ENCODE measurements at regions not wholly inside any gene's neighbourhood (a gene's known extent, or its start where the extent isn't known, plus 50 kb on each side); places are given as distances from the start of the nearest gene placed in this dataset.

DNA sequence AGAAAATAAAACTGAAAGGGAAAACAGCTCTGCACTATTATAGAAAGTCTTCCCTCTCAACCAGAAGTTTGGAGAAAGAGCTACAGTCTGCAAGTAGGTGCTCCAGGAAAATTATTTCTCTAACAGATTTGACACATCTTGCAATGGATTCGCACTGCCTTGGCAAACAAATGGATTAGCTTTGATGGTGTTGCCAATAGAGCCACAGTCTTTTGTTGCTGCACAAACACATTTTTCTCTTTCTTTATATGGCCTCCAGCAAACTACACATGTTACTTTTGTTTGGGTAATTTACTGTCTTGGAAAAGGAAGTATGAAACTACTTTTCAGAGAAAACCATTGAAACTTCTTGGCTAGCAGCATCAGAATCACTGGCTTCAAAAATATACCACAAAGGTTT is 523.1 kb downstream of the EFNA5 start:
- TF ChIP-seq, protein P1, sequence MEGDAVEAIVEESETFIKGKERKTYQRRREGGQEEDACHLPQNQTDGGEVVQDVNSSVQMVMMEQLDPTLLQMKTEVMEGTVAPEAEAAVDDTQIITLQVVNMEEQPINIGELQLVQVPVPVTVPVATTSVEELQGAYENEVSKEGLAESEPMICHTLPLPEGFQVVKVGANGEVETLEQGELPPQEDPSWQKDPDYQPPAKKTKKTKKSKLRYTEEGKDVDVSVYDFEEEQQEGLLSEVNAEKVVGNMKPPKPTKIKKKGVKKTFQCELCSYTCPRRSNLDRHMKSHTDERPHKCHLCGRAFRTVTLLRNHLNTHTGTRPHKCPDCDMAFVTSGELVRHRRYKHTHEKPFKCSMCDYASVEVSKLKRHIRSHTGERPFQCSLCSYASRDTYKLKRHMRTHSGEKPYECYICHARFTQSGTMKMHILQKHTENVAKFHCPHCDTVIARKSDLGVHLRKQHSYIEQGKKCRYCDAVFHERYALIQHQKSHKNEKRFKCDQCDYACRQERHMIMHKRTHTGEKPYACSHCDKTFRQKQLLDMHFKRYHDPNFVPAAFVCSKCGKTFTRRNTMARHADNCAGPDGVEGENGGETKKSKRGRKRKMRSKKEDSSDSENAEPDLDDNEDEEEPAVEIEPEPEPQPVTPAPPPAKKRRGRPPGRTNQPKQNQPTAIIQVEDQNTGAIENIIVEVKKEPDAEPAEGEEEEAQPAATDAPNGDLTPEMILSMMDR (IDR thresholded peaks at IDR 0.05) = no peak
- TF ChIP-seq EZH2 (IDR thresholded peaks at IDR 0.05; ENCODE audit: borderline replicate concordance, insufficient read depth, low read depth, low read length, poor library complexity, severe bottlenecking) = no peak
